CD4-positive, CD25-positive, alpha-beta regulatory T cell (primary cell): ENCODE measurements at regions not wholly inside any gene's neighbourhood (a gene's known extent, or its start where the extent isn't known, plus 50 kb on each side); places are given as distances from the start of the nearest gene placed in this dataset.
A peak's percentile ranks its signal among the peaks of the same experiment; 100 is the strongest.

Source experiments
- ATAC-seq, 2 donors: fragments of 150-1000 bp; cut with Tn5 transposase; one replicate each; pipeline ENCODE4 v1.10.0; 2021; ENCODE audit warnings: low read depth in 2 of 2, moderate number of reproducible peaks in 2 of 2, moderate library complexity in 1 of 2
- DNase-seq, 3 donors: peaks; one replicate each; pipeline versions ENCODE4 v3.0.0 to v3.0.0-alpha.2; 2012 to 2022; ENCODE audit warnings: mixed read lengths in 1 of 3
- H3K27ac ChIP-seq: one replicate; pipeline ENCODE4 v1.7.0; 2013; ENCODE audit warnings: mild to moderate bottlenecking, low read length; ENCODE audit not compliant: insufficient read depth, poor library complexity, severe bottlenecking
- H3K27me3 ChIP-seq: one replicate; pipeline ENCODE4 v1.7.0; 2013; ENCODE audit warnings: low read length; ENCODE audit not compliant: control insufficient read depth, insufficient read depth
- H3K36me3 ChIP-seq: one replicate; pipeline ENCODE4 v1.7.0; 2013; ENCODE audit warnings: mild to moderate bottlenecking, low read length, moderate library complexity; ENCODE audit not compliant: control insufficient read depth, insufficient read depth
- H3K4me1 ChIP-seq: 2 replicates; pipeline ENCODE4 v1.7.0; 2013; ENCODE audit warnings: mild to moderate bottlenecking, low read length; ENCODE audit not compliant: insufficient read depth, control insufficient read depth, poor library complexity, severe bottlenecking
- H3K4me3 ChIP-seq: one replicate; pipeline ENCODE4 v1.7.0; 2013; ENCODE audit warnings: low read depth, mild to moderate bottlenecking, low read length, moderate library complexity
- H3K9me3 ChIP-seq, 2 experiments: 1 replicate in 1 of 2; 2 replicates in 1 of 2; pipeline ENCODE4 v1.7.0; 2013; ENCODE audit warnings: low read length in 2 of 2, mild to moderate bottlenecking in 1 of 2, moderate library complexity in 1 of 2; ENCODE audit not compliant: control insufficient read depth in 2 of 2
- H3K27ac Mint-ChIP-seq, 3 donors: one replicate each; pipeline ENCODE4 v1.8.0; 2020 to 2022; ENCODE audit warnings: mild to moderate bottlenecking in 3 of 3, mixed read lengths in 3 of 3, moderate library complexity in 2 of 3
- H3K27me3 Mint-ChIP-seq: one replicate; pipeline ENCODE4 v1.8.0; 2022; ENCODE audit warnings: mild to moderate bottlenecking, mixed read lengths
- H3K36me3 Mint-ChIP-seq: one replicate; pipeline ENCODE4 v1.8.0; 2020; ENCODE audit warnings: mixed read lengths
- H3K4me1 Mint-ChIP-seq, 4 donors: one replicate each; pipeline ENCODE4 v1.8.0; 2020 to 2022; ENCODE audit warnings: mixed read lengths in 4 of 4, mild to moderate bottlenecking in 1 of 4
- H3K4me3 Mint-ChIP-seq, 4 donors: one replicate each; pipeline ENCODE4 v1.8.0; 2020 to 2022; ENCODE audit warnings: mild to moderate bottlenecking in 4 of 4, mixed read lengths in 4 of 4, moderate library complexity in 3 of 4
- H3K9me3 Mint-ChIP-seq, 7 donors: one replicate each; pipeline ENCODE4 v1.8.0; 2020 to 2022; ENCODE audit warnings: mixed read lengths in 7 of 7, mild to moderate bottlenecking in 3 of 7, moderate library complexity in 2 of 7

GRCh38 chr1:244199902-244200301 lies 148.8 kb downstream of the ZBTB18 start:
- H3K4me3 Mint-ChIP-seq: no peak overlapping the region
- H3K4me1 ChIP-seq: no peaks in the 10 kb centered on the region
- no peak for ATAC-seq
- no peak overlapping the region for H3K27ac Mint-ChIP-seq
- H3K4me3 ChIP-seq: no peak overlapping the region
- no peak for DNase-seq
- H3K27me3 ChIP-seq: peaks cover 2% of the 10 kb centered on the region
- no peaks in the 10 kb centered on the region for H3K9me3 ChIP-seq
- no peaks in the 10 kb centered on the region for H3K36me3 ChIP-seq
- H3K9me3 Mint-ChIP-seq: no peaks in the 10 kb centered on the region
- no peak overlapping the region for H3K27ac ChIP-seq
- H3K36me3 Mint-ChIP-seq: no peaks in the 10 kb centered on the region
- H3K27me3 Mint-ChIP-seq: no peaks in the 10 kb centered on the region
- H3K4me1 Mint-ChIP-seq: no peaks in the 10 kb centered on the region

DNA sequence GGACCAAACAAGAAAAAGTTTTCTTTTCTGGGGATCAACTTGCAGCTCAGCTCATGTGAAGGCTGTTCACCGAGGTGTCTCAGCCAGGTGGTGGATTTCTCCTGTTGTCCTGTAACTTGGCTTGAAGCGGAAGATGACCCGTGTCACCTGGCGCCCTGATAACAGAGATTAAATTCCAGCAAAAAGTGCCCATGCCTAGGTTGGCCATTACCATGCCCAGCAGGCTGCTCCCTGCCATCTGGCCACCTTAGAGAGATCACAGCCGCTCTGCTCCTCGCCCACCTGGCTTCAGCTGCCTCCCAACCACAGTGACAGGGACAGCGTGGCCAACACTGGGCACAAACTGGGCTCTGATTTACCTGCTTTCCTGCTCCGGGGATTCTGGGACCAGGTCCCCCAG lies 149.5 kb downstream of the ZBTB18 start:
- no peak overlapping the region for H3K4me3 Mint-ChIP-seq
- H3K36me3 Mint-ChIP-seq: no peaks in the 10 kb centered on the region
- ATAC-seq (no peak), DNase-seq (no peak)
- Histone ChIP-seq H3K4me3 (no peak overlapping the region), H3K9me3 (no peaks in the 10 kb centered on the region), H3K27ac (no peak overlapping the region), H3K4me1 (no peaks in the 10 kb centered on the region), H3K27me3 (peaks cover 2% of the 10 kb centered on the region), H3K36me3 (no peaks in the 10 kb centered on the region)
- no peaks in the 10 kb centered on the region for H3K9me3 Mint-ChIP-seq
- H3K27me3 Mint-ChIP-seq: no peaks in the 10 kb centered on the region
- no peak overlapping the region for H3K27ac Mint-ChIP-seq
- H3K4me1 Mint-ChIP-seq: no peaks in the 10 kb centered on the region

GRCh38 chr1:244201750-244202149 lies 150.7 kb downstream of the ZBTB18 start:
- Histone ChIP-seq H3K36me3 (no peaks in the 10 kb centered on the region), H3K27ac (no peak overlapping the region), H3K4me3 (no peak overlapping the region), H3K27me3 (peaks cover 2% of the 10 kb centered on the region), H3K4me1 (no peaks in the 10 kb centered on the region), H3K9me3 (no peaks in the 10 kb centered on the region)
- Mint-ChIP-seq H3K36me3 (no peaks in the 10 kb centered on the region), H3K27ac (no peak overlapping the region), H3K27me3 (no peaks in the 10 kb centered on the region), H3K4me3 (no peak overlapping the region), H3K9me3 (no peaks in the 10 kb centered on the region), H3K4me1 (no peaks in the 10 kb centered on the region)
- DNase-seq: no peak
- ATAC-seq: no peak

- H3K27me3 ChIP-seq: no peaks in the 10 kb centered on the region
- no peaks in the 10 kb centered on the region for H3K9me3 ChIP-seq
- H3K27ac ChIP-seq: no peak overlapping the region
- no peaks in the 10 kb centered on the region for H3K4me1 Mint-ChIP-seq
- H3K4me3 Mint-ChIP-seq: no peak overlapping the region
- ATAC-seq (no peak), DNase-seq (no peak)
- no peak overlapping the region for H3K27ac Mint-ChIP-seq
- H3K4me3 ChIP-seq: no peak overlapping the region
- H3K36me3 ChIP-seq: no peaks in the 10 kb centered on the region
- no peaks in the 10 kb centered on the region for H3K27me3 Mint-ChIP-seq
- H3K36me3 Mint-ChIP-seq: no peaks in the 10 kb centered on the region
- peaks cover 0 to 2% (median 0%) of the 10 kb centered on the region in 7 donors for H3K9me3 Mint-ChIP-seq
- no peaks in the 10 kb centered on the region for H3K4me1 ChIP-seq
Measured at GRCh38 chr1:244204004-244204403, 152.9 kb downstream of the ZBTB18 start.

DNA sequence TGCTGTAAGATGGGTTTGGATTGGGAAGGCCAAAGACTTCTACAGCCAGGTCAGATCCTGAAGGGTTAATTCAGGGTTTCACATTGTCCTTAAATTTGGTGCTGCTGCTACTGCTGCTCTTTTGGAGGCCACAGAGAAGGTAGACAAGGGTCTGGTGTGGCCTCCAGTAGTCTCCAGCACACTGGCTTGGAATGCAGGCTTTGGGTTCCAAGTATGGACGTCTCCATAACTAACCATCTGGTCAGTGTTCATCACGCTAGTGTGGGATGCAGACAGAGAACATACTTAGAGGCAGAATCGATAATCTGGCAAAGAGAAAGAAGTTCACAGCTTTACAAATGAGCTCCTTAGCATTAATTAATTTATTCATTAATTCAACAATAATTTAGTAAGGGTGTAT lies 154.1 kb downstream of the ZBTB18 start:
- no peak for DNase-seq
- H3K27ac ChIP-seq: no peak overlapping the region
- H3K36me3 Mint-ChIP-seq: no peaks in the 10 kb centered on the region
- no peaks in the 10 kb centered on the region for H3K9me3 ChIP-seq
- H3K27me3 Mint-ChIP-seq: no peaks in the 10 kb centered on the region
- H3K27ac Mint-ChIP-seq: no peak overlapping the region
- no peaks in the 10 kb centered on the region for H3K4me1 ChIP-seq
- no peak overlapping the region for H3K4me3 Mint-ChIP-seq
- ATAC-seq: no peak
- H3K27me3 ChIP-seq: no peaks in the 10 kb centered on the region
- no peak overlapping the region for H3K4me3 ChIP-seq
- no peaks in the 10 kb centered on the region for H3K36me3 ChIP-seq
- H3K9me3 Mint-ChIP-seq: peaks cover 0 to 2% (median 0%) of the 10 kb centered on the region in 7 donors
- H3K4me1 Mint-ChIP-seq: no peaks in the 10 kb centered on the region

DNA sequence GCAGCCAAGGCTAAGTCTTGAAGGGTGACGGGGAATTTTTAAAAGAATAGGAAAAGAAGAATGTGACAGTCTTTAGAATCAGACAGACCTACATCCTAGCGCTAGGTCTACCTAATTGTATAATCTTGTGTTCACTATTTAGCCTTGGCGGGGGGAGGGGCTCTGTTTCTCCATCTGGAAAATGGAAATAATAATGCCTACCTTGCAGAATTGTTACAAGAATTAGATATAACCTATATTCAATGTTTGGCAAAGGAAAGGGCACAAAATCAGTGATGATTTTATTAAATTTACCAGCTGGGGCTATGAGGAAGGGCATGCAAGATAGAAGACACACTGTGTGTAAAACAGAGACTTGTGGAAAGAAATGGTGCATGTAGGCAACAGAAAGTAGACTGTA lies 154.8 kb downstream of the ZBTB18 start:
- Mint-ChIP-seq H3K36me3 (no peaks in the 10 kb centered on the region), H3K27ac (no peak overlapping the region), H3K4me1 (no peaks in the 10 kb centered on the region), H3K27me3 (no peaks in the 10 kb centered on the region), H3K4me3 (no peak overlapping the region), H3K9me3 (peaks cover 0 to 2% (median 0%) of the 10 kb centered on the region in 7 donors)
- H3K36me3 ChIP-seq: no peaks in the 10 kb centered on the region
- no peaks in the 10 kb centered on the region for H3K4me1 ChIP-seq
- H3K4me3 ChIP-seq: no peak overlapping the region
- ATAC-seq: no peak
- no peaks in the 10 kb centered on the region for H3K27me3 ChIP-seq
- H3K27ac ChIP-seq: no peak overlapping the region
- no peaks in the 10 kb centered on the region for H3K9me3 ChIP-seq
- no peak for DNase-seq

DNA sequence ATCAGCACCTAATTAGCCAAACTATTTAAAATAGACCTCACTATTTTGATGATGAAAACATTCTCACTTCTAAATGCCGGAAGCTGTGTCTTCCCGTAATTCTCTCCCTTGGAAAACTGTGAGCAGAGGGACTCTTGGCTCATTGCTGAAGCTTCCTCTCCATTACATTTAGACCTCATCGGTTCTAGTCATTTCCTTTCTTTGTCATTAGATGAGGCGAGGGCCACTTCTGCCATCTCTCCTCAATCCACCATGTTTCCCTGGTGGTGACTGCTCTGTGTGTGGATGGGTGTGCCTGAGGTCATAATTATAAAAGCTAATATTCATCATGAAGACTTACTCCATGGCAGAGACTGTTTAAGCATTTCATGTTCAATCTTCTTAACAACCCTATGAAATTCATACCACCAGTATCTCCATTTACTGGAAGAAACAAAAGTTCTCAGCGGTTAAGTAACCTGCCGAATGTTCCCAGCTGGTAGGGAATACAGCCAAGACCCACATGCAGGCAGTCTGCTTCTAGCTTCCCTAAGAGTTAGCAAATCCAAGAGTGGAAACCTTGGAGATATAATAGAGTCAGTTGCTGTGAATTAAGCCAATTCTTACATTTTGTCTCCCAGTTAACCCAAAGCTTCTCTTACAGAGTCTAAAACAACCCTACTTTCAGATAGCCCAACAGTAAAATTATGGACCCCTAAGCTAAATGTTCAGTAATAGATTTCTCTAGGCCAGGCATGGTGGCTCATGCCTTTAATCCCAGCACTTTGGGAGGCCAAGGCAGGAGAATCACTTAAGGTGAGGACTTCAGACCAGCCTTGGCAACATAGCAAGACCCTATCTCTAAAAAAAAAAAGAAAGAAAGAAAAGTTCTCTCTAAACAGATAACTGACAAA lies 156.2 kb downstream of the ZBTB18 start:
- Mint-ChIP-seq H3K27ac (no peak overlapping the region), H3K36me3 (no peaks in the 10 kb centered on the region), H3K9me3 (peaks cover 0 to 2% (median 0%) of the 10 kb centered on the region in 7 donors), H3K4me1 (no peaks in the 10 kb centered on the region), H3K4me3 (peak overlapping the region in 1 of 4 donors; percentile 4), H3K27me3 (no peaks in the 10 kb centered on the region)
- Histone ChIP-seq H3K27ac (no peak overlapping the region), H3K4me3 (no peak overlapping the region), H3K9me3 (no peaks in the 10 kb centered on the region), H3K4me1 (no peaks in the 10 kb centered on the region), H3K27me3 (no peaks in the 10 kb centered on the region), H3K36me3 (no peaks in the 10 kb centered on the region)
- ATAC-seq (no peak), DNase-seq (no peak)

- Mint-ChIP-seq H3K9me3 (peaks cover 0 to 2% (median 0%) of the 10 kb centered on the region in 7 donors), H3K4me3 (peak overlapping the region in 1 of 4 donors; percentile 4), H3K4me1 (no peaks in the 10 kb centered on the region), H3K36me3 (no peaks in the 10 kb centered on the region), H3K27ac (no peak overlapping the region), H3K27me3 (no peaks in the 10 kb centered on the region)
- H3K4me3 ChIP-seq: no peak overlapping the region
- DNase-seq (no peak), ATAC-seq (no peak)
- no peaks in the 10 kb centered on the region for H3K4me1 ChIP-seq
- H3K27ac ChIP-seq: no peak overlapping the region
- H3K9me3 ChIP-seq: no peaks in the 10 kb centered on the region
- H3K27me3 ChIP-seq: no peaks in the 10 kb centered on the region
- H3K36me3 ChIP-seq: no peaks in the 10 kb centered on the region
Measured at GRCh38 chr1:244207935-244208244, 156.8 kb downstream of the ZBTB18 start.
